GM12891 (cell line): ENCODE measurements at regions not wholly inside any gene's neighbourhood (a gene's known extent, or its start where the extent isn't known, plus 50 kb on each side); places are given as distances from the start of the nearest gene placed in this dataset.

Source experiments
- POLR2A ChIP-seq: IDR thresholded peaks from 2 replicates; pipeline ENCODE4 v1.6.1; 2011; ENCODE audit warnings: low read depth, low read length, control low read depth
- POLR2AphosphoS5 ChIP-seq: IDR thresholded peaks from 2 replicates; pipeline ENCODE4 v1.6.1; 2011; ENCODE audit warnings: low read depth, low read length, control low read depth

- TF ChIP-seq POLR2A (no peak), POLR2AphosphoS5 (no peak)
Measured at GRCh38 chr14:43041207-43041606, 1434.5 kb downstream of the LRFN5 start.
